GM19035 (cell line): ENCODE measurements at regions not wholly inside any gene's neighbourhood (a gene's known extent, or its start where the extent isn't known, plus 50 kb on each side); places are given as distances from the start of the nearest gene placed in this dataset.
"Not testable (repeated sequence)": the region's sequence is repeated elsewhere in the genome, so short reads cannot be mapped to it uniquely, and the experiment has no call there.

Experiments
- ATAC-seq: cut with Tn5 transposase; IDR thresholded peaks from one replicate; pipeline ENCODE4 v1.9.1; 2021; ENCODE audit not compliant: unreplicated experiment

GRCh38 chr12:76183459-76184186 is 99.1 kb upstream of the NAP1L1 start:
- ATAC-seq: peak; percentile 87

GRCh38 chr12:76180401-76181277 is 96.2 kb upstream of the NAP1L1 start:
- ATAC-seq: no peak

GRCh38 chr12:76178452-76178851 is 94.0 kb upstream of the NAP1L1 start:
- no peak for ATAC-seq

GRCh38 chr12:76177821-76178220 is 93.3 kb upstream of the NAP1L1 start:
- ATAC-seq: no peak

GRCh38 chr12:76176940-76177339 is 92.5 kb upstream of the NAP1L1 start:
- no peak for ATAC-seq

- not testable (repeated sequence) for ATAC-seq
These were observed 91.5 kb upstream of the NAP1L1 start for GRCh38 chr12:76175946-76176345.

GRCh38 chr12:76173756-76174155 is 89.3 kb upstream of the NAP1L1 start:
- ATAC-seq: no peak

GRCh38 chr12:76158518-76159321 is 74.2 kb upstream of the NAP1L1 start:
- peak; percentile 98 for ATAC-seq

GRCh38 chr12:76156726-76157125 is 72.2 kb upstream of the NAP1L1 start:
- no peak for ATAC-seq

GRCh38 chr12:76156314-76156713 is 71.8 kb upstream of the NAP1L1 start:
- no peak for ATAC-seq

GRCh38 chr12:76155157-76155670 is 70.7 kb upstream of the NAP1L1 start:
- ATAC-seq: no peak

GRCh38 chr12:76153616-76154015 is 69.1 kb upstream of the NAP1L1 start:
- ATAC-seq: no peak

GRCh38 chr12:76152181-76152807 is 67.8 kb upstream of the NAP1L1 start:
- ATAC-seq: peak; percentile 84

GRCh38 chr12:76144245-76144549 is 59.7 kb upstream of the NAP1L1 start:
- ATAC-seq: no peak

GRCh38 chr12:76143343-76144244 is 59.1 kb upstream of the NAP1L1 start:
- ATAC-seq: peak; percentile 98

- ATAC-seq: no peak
These were observed 57.8 kb upstream of the NAP1L1 start for GRCh38 chr12:76142305-76142704.

GRCh38 chr12:76138656-76139055 is 54.2 kb upstream of the NAP1L1 start:
- no peak for ATAC-seq

GRCh38 chr12:76137606-76138005 is 53.1 kb upstream of the NAP1L1 start:
- no peak for ATAC-seq

GRCh38 chr12:76135456-76135855 is 51.0 kb upstream of the NAP1L1 start:
- ATAC-seq: no peak
